ENCODE measurements at regions not wholly inside any gene's neighbourhood (a gene's known extent, or its start where the extent isn't known, plus 50 kb on each side); places are given as distances from the start of the nearest gene placed in this dataset.

GRCh38 chr1:101290922-101291561 is 54.2 kb downstream of the S1PR1 start:
- Mint-ChIP-seq H3K27me3 (ENCODE audit: insufficient read depth, low read depth) (peaks cover 3% of the 10 kb centered on the region), H3K4me3 (no peak overlapping the region), H3K4me1 (peaks cover 34% of the 10 kb centered on the region), H3K9me3 (peaks cover 2% of the 10 kb centered on the region), H3K27ac (peak overlapping the region; percentile 57), H3K36me3 (no peaks in the 10 kb centered on the region)
- no peak overlapping the region for H3K4me3 ChIP-seq
- H3F3A ChIP-seq (ENCODE audit: low read depth): peaks cover 8% of the 10 kb centered on the region
- H4K20me1 ChIP-seq (ENCODE audit: low read depth): no peaks in the 10 kb centered on the region
- H3K9me3 ChIP-seq (ENCODE audit: low read depth): no peaks in the 10 kb centered on the region
- peaks cover 12% of the 10 kb centered on the region for H3K4me1 ChIP-seq
- no peak overlapping the region for H3K9ac ChIP-seq
- TF ChIP-seq EZH2phosphoT487 (IDR thresholded peaks at IDR 0.05): no peak
- no peaks in the 10 kb centered on the region for H3K27me3 ChIP-seq
- H3K36me3 ChIP-seq: no peaks in the 10 kb centered on the region
- H3K79me2 ChIP-seq (ENCODE audit: low read depth): no peaks in the 10 kb centered on the region
- DNase-seq (ENCODE audit: low spot score): no peak
- no peak overlapping the region for H3K27ac ChIP-seq
- no peak overlapping the region for H3K4me2 ChIP-seq
- H2AFZ ChIP-seq (replicated peaks): no peak overlapping the region

- no peak overlapping the region for H3K9ac ChIP-seq
- H3K4me1 ChIP-seq: peaks cover 7% of the 10 kb centered on the region
- no peak overlapping the region for H3K4me2 ChIP-seq
- no peaks in the 10 kb centered on the region for H4K20me1 ChIP-seq (ENCODE audit: low read depth)
- DNase-seq (ENCODE audit: low spot score): no peak
- H3K27ac ChIP-seq: no peak overlapping the region
- TF ChIP-seq EZH2phosphoT487 (IDR thresholded peaks at IDR 0.05): no peak
- no peak for TF ChIP-seq CTCF (IDR thresholded peaks at IDR 0.05)
- TF ChIP-seq EZH2 (IDR thresholded peaks at IDR 0.05): no peak
- no peaks in the 10 kb centered on the region for H3K79me2 ChIP-seq (ENCODE audit: low read depth)
- H3K36me3 ChIP-seq: no peaks in the 10 kb centered on the region
- H3K9me3 Mint-ChIP-seq: peaks cover under 1% of the 10 kb centered on the region
- peak overlapping the region; percentile 57 for H3K27ac Mint-ChIP-seq
- no peak overlapping the region for H2AFZ ChIP-seq (replicated peaks)
- no peaks in the 10 kb centered on the region for H3K9me3 ChIP-seq (ENCODE audit: low read depth)
- H3K27me3 ChIP-seq: no peaks in the 10 kb centered on the region
- peaks cover 3% of the 10 kb centered on the region for H3K27me3 Mint-ChIP-seq (ENCODE audit: insufficient read depth, low read depth)
- H3F3A ChIP-seq (ENCODE audit: low read depth): peaks cover 2% of the 10 kb centered on the region
- H3K4me3 Mint-ChIP-seq: no peak overlapping the region
- H3K36me3 Mint-ChIP-seq: no peaks in the 10 kb centered on the region
- H3K4me3 ChIP-seq: no peak overlapping the region
- peaks cover 30% of the 10 kb centered on the region for H3K4me1 Mint-ChIP-seq
Measured at GRCh38 chr1:101291562-101292380, 55.0 kb downstream of the S1PR1 start.

GRCh38 chr1:101293461-101294051 is 56.7 kb downstream of the S1PR1 start:
- H3K27ac Mint-ChIP-seq: peak overlapping the region; percentile 15
- no peak overlapping the region for H3K4me3 Mint-ChIP-seq
- no peak overlapping the region for H3K4me3 ChIP-seq
- no peaks in the 10 kb centered on the region for H4K20me1 ChIP-seq (ENCODE audit: low read depth)
- no peak overlapping the region for H2AFZ ChIP-seq (replicated peaks)
- no peaks in the 10 kb centered on the region for H3F3A ChIP-seq (ENCODE audit: low read depth)
- no peaks in the 10 kb centered on the region for H3K79me2 ChIP-seq (ENCODE audit: low read depth)
- H3K36me3 ChIP-seq: no peaks in the 10 kb centered on the region
- H3K4me1 ChIP-seq: peaks cover 7% of the 10 kb centered on the region
- H3K9ac ChIP-seq: no peak overlapping the region
- no peaks in the 10 kb centered on the region for H3K9me3 Mint-ChIP-seq
- no peaks in the 10 kb centered on the region for H3K27me3 ChIP-seq
- no peak for TF ChIP-seq EZH2 (IDR thresholded peaks at IDR 0.05)
- no peak for TF ChIP-seq CTCF (IDR thresholded peaks at IDR 0.05)
- TF ChIP-seq EZH2phosphoT487 (IDR thresholded peaks at IDR 0.05): no peak
- H3K36me3 Mint-ChIP-seq: no peaks in the 10 kb centered on the region
- H3K9me3 ChIP-seq (ENCODE audit: low read depth): no peaks in the 10 kb centered on the region
- H3K27ac ChIP-seq: no peak overlapping the region
- H3K4me2 ChIP-seq: no peak overlapping the region
- H3K27me3 Mint-ChIP-seq (ENCODE audit: insufficient read depth, low read depth): peaks cover 3% of the 10 kb centered on the region
- H3K4me1 Mint-ChIP-seq: peaks cover 26% of the 10 kb centered on the region
- DNase-seq (ENCODE audit: low spot score): no peak

All from neural progenitor cell (in vitro differentiated cells).